ENCODE measurements at regions not wholly inside any gene's neighbourhood (a gene's known extent, or its start where the extent isn't known, plus 50 kb on each side); places are given as distances from the start of the nearest gene placed in this dataset.
A peak's percentile ranks its signal among the peaks of the same experiment; 100 is the strongest.

DNA sequence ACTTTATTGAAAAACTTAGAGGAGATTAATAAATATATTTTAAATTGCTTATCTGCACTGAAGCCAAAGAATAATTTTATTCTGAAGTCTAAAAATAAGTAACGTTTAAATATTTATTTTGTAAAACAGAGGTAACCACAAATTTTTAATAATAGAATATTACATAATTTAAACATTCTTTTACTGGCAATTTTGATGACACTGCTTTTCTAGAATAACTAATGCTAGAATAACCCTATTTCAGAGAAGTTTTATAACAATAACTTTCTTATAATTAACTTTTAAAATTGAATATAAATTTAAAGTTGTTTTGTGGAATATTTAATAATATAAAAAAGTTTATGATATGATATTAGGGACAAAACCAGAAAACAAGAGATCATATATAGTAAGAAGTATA is 409.6 kb upstream of the KCNMB2 start:
- TF ChIP-seq CTCF (IDR thresholded peaks at IDR 0.05; ENCODE audit: low read depth, low read length), result no peak

GRCh38 chr3:178127221-178127620 is 409.0 kb upstream of the KCNMB2 start:
- TF ChIP-seq CTCF (IDR thresholded peaks at IDR 0.05; ENCODE audit: low read depth, low read length), result no peak
- DNase-seq (ENCODE audit: low read depth, low spot score), result no peak
- H3K4me3 ChIP-seq (ENCODE audit: low read depth, low read length), result no peak overlapping the region
- in situ Hi-C loops (cut with HindIII; ENCODE audit: low sequenced_read_pairs), result no loop called here

More for the DNA sequence above, 409.6 kb upstream of the KCNMB2 start:
- DNase-seq (ENCODE audit: low read depth, low spot score), result no peak
- in situ Hi-C loops (cut with HindIII; ENCODE audit: low sequenced_read_pairs), result no loop called here
- no peak overlapping the region for H3K4me3 ChIP-seq (ENCODE audit: low read depth, low read length)

GRCh38 chr3:178129109-178129508 is 407.1 kb upstream of the KCNMB2 start:
- in situ Hi-C loops (cut with HindIII; ENCODE audit: low sequenced_read_pairs), result no loop called here
- H3K4me3 ChIP-seq (ENCODE audit: low read depth, low read length), result no peak overlapping the region
- no peak for DNase-seq (ENCODE audit: low read depth, low spot score)
- no peak for TF ChIP-seq CTCF (IDR thresholded peaks at IDR 0.05; ENCODE audit: low read depth, low read length)

DNA sequence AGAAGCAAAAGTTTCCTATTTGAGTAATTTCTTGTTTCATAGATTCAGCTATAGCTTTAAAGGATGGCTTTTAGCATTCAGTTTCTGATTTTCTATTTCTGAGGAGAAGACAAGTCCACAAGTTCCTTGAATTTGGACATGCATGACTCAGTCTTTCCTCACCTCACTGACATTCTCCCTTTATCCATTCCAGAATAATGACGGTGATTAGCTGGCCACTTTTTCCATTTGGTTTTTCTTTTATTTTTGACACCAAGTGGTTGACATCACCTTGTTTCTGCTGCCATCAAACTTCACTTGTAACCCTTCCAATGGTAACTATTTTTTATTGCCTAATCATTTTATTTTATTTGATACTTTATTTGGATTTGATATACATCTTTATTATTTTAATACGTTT is 404.4 kb upstream of the KCNMB2 start:
- no peak for TF ChIP-seq CTCF (IDR thresholded peaks at IDR 0.05; ENCODE audit: low read depth, low read length)
- in situ Hi-C loops (cut with HindIII; ENCODE audit: low sequenced_read_pairs), result no loop called here
- peak; percentile 41 for DNase-seq (ENCODE audit: low read depth, low spot score)
- no peak overlapping the region for H3K4me3 ChIP-seq (ENCODE audit: low read depth, low read length)

GRCh38 chr3:178137206-178137605 is 399.0 kb upstream of the KCNMB2 start:
- in situ Hi-C loops (cut with HindIII; ENCODE audit: low sequenced_read_pairs), result no loop called here
- H3K4me3 ChIP-seq (ENCODE audit: low read depth, low read length), result no peak overlapping the region
- no peak for TF ChIP-seq CTCF (IDR thresholded peaks at IDR 0.05; ENCODE audit: low read depth, low read length)
- no peak for DNase-seq (ENCODE audit: low read depth, low spot score)

- TF ChIP-seq CTCF (IDR thresholded peaks at IDR 0.05; ENCODE audit: low read depth, low read length), result no peak
- no peak overlapping the region for H3K4me3 ChIP-seq (ENCODE audit: low read depth, low read length)
- in situ Hi-C loops (cut with HindIII; ENCODE audit: low sequenced_read_pairs), result no loop called here
- no peak for DNase-seq (ENCODE audit: low read depth, low spot score)
Observed at GRCh38 chr3:178137831-178138230, 398.4 kb upstream of the KCNMB2 start.

DNA sequence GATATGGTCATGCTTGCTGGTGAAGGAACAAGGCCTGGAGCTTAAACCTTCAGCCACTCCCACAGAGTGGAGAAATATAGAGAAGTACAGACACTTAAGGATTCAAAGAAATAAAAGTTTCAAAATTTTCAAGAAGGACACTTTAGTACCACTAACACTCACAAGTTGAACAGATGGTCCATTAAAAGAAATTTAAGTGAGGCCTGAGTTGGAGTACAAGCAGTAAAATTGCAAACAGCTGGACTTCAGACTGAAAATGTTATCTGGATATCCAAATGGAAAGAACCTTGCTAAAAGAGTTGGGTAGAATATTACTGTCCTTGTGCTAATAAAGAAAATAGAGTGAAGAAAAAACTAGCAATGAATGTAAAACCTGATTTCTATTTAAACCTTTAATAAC is 397.1 kb upstream of the KCNMB2 start:
- in situ Hi-C loops (cut with HindIII; ENCODE audit: low sequenced_read_pairs), result no loop called here
- no peak for DNase-seq (ENCODE audit: low read depth, low spot score)
- no peak overlapping the region for H3K4me3 ChIP-seq (ENCODE audit: low read depth, low read length)
- TF ChIP-seq CTCF (IDR thresholded peaks at IDR 0.05; ENCODE audit: low read depth, low read length), result no peak

Measured in astrocyte of the spinal cord (primary cell).